ENCODE measurements at regions not wholly inside any gene's neighbourhood (a gene's known extent, or its start where the extent isn't known, plus 50 kb on each side); places are given as distances from the start of the nearest gene placed in this dataset.

DNA sequence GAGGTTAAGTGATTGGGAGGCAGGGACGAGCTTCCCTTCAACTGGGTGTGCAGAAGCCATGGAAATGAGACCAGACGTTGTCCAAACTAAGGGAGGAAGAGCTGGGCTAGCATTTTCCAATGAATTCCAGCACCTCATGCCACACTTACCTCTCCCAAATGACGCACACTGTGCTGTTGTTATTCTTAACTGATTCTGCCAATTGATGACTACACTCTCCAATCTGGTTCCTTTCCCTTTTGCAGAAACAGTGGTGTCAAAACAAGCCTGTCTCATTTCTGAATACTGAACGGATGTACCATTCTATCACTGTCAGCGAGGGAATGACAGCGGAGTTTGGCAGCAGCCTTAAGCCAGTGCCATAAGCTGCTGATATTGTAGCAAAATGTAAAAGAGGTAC, 380.5 kb upstream of the HNRNPA3 start:
- in situ Hi-C loops (cut with HindIII; ENCODE audit: extremely low pct_ligation_motif_present, low pct_unique_long_range_greater_than_20kb), result no loop called here
- no peaks in the 10 kb centered on the region for H3K36me3 ChIP-seq (replicated peaks in 1 of 2; ENCODE audit: control insufficient read depth in 1 of 2, insufficient read depth in 2 of 2, low read length in 2 of 2)
- H3K79me2 ChIP-seq (ENCODE audit: insufficient read depth, low read length), result no peaks in the 10 kb centered on the region
- BruUV-seq (replicated peaks), result no TSS peak
- no peak overlapping the region for H3K4me3 ChIP-seq (replicated peaks in 1 of 3; ENCODE audit: insufficient read depth in 1 of 3, low read depth in 2 of 3, low read length in 3 of 3)
- H2AFZ ChIP-seq (ENCODE audit: low read length), result no peak overlapping the region
- no peak for DNase-seq (ENCODE audit: low spot score)
- TF ChIP-seq, protein P1, sequence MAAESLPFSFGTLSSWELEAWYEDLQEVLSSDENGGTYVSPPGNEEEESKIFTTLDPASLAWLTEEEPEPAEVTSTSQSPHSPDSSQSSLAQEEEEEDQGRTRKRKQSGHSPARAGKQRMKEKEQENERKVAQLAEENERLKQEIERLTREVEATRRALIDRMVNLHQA (CRISPR knock-in tag; IDR thresholded peaks at IDR 0.05), result no peak
- TF ChIP-seq AGO2 (optimal IDR thresholded peaks at IDR 0.05; ENCODE audit: low read depth, low read length), result no peak
- FAIRE-seq, result no peak
- 11% methylated on average over 6 of the region's 6 CpGs for WGBS (ENCODE audit: low lambda C conversion rate)
- H3K9ac ChIP-seq (ENCODE audit: insufficient read depth, low read depth, low read length), result no peak overlapping the region
- CTCF ChIA-PET (ENCODE audit: low intra/inter-chr PET ratio, low total read pairs), result no interaction called here
- peaks cover 0 to 11% of the 10 kb centered on the region in 2 experiments; a peak in 2 of 5 replicates for H3K27me3 ChIP-seq (ENCODE audit: control insufficient read depth in 1 of 2, insufficient read depth in 2 of 2, low read length in 2 of 2)
- H3K4me2 ChIP-seq (ENCODE audit: low read depth, low read length), result no peak overlapping the region
- POLR2A ChIA-PET, result no interaction called here
- H4K20me1 ChIP-seq (ENCODE audit: insufficient read depth, low read length), result no peaks in the 10 kb centered on the region
- H3K4me1 ChIP-seq (ENCODE audit: insufficient read depth, low read length), result no peaks in the 10 kb centered on the region
- intact Hi-C loops (cut with micrococcal nuclease; ENCODE audit: unreplicated experiment), result no loop called here
- no peak for ATAC-seq
- no peaks in the 10 kb centered on the region for H3K9me3 ChIP-seq (ENCODE audit: low read length)
- H3K27ac ChIP-seq (ENCODE audit: extremely low read length, insufficient read depth, low read length), result no peak overlapping the region

DNA sequence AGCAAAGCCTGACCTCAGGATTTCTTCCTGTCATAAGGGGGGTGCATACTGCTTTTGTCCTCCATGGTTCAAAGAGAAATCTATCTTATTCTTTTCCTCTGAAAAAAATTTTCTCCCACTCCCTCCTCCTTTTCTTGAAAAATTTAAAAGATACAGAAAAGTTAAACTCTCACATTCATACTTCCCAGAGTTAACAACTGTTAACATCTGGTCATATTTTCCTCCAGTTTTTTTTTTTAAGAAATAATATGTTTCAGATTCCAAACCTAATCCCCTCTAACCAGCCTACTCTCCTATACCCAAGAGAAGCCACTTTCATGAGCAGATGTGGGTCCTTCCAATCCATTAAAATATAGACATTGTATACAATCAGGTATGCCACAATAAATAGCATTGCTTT, 378.9 kb upstream of the HNRNPA3 start:
- Histone ChIP-seq H3K27ac (ENCODE audit: extremely low read length, insufficient read depth, low read length) (no peak overlapping the region), H3K4me1 (ENCODE audit: insufficient read depth, low read length) (no peaks in the 10 kb centered on the region), H2AFZ (ENCODE audit: low read length) (no peak overlapping the region), H3K9me3 (ENCODE audit: low read length) (no peaks in the 10 kb centered on the region), H3K9ac (ENCODE audit: insufficient read depth, low read depth, low read length) (no peak overlapping the region), H3K27me3 (ENCODE audit: control insufficient read depth in 1 of 2, insufficient read depth in 2 of 2, low read length in 2 of 2) (peaks cover 0 to 8% of the 10 kb centered on the region in 2 experiments; a peak in 1 of 5 replicates), H3K79me2 (ENCODE audit: insufficient read depth, low read length) (no peaks in the 10 kb centered on the region), H3K36me3 (replicated peaks in 1 of 2; ENCODE audit: control insufficient read depth in 1 of 2, insufficient read depth in 2 of 2, low read length in 2 of 2) (no peaks in the 10 kb centered on the region), H3K4me2 (ENCODE audit: low read depth, low read length) (no peak overlapping the region), H4K20me1 (ENCODE audit: insufficient read depth, low read length) (no peaks in the 10 kb centered on the region), H3K4me3 (replicated peaks in 1 of 3; ENCODE audit: insufficient read depth in 1 of 3, low read depth in 2 of 3, low read length in 3 of 3) (no peak overlapping the region)
- intact Hi-C loops (cut with micrococcal nuclease; ENCODE audit: unreplicated experiment) (no loop called here), in situ Hi-C loops (cut with HindIII; ENCODE audit: extremely low pct_ligation_motif_present, low pct_unique_long_range_greater_than_20kb) (no loop called here)
- no TSS peak for BruUV-seq (replicated peaks)
- FAIRE-seq (no peak), DNase-seq (ENCODE audit: low spot score) (no peak), ATAC-seq (no peak)
- ChIA-PET POLR2A (no interaction called here), CTCF (ENCODE audit: low intra/inter-chr PET ratio, low total read pairs) (no interaction called here)
- TF ChIP-seq ZNF83 (CRISPR knock-in tag; IDR thresholded peaks at IDR 0.05; ENCODE audit: borderline replicate concordance) (no peak), YY1 (IDR thresholded peaks at IDR 0.05; ENCODE audit: insufficient read depth, insufficient replicate concordance, low read depth, low read length) (no peak), CHCHD3 (CRISPR knock-in tag; IDR thresholded peaks at IDR 0.05) (no peak), EZH2 (conservative IDR thresholded peaks at IDR 0.05; ENCODE audit: low read depth, low read length) (no peak), KAT8 (CRISPR knock-in tag; IDR thresholded peaks at IDR 0.05) (no peak), ZFY (CRISPR knock-in tag; IDR thresholded peaks at IDR 0.05) (no peak), MBD4 (IDR thresholded peaks at IDR 0.05; ENCODE audit: borderline replicate concordance, low read length) (no peak)
- TF ChIP-seq, protein P2, sequence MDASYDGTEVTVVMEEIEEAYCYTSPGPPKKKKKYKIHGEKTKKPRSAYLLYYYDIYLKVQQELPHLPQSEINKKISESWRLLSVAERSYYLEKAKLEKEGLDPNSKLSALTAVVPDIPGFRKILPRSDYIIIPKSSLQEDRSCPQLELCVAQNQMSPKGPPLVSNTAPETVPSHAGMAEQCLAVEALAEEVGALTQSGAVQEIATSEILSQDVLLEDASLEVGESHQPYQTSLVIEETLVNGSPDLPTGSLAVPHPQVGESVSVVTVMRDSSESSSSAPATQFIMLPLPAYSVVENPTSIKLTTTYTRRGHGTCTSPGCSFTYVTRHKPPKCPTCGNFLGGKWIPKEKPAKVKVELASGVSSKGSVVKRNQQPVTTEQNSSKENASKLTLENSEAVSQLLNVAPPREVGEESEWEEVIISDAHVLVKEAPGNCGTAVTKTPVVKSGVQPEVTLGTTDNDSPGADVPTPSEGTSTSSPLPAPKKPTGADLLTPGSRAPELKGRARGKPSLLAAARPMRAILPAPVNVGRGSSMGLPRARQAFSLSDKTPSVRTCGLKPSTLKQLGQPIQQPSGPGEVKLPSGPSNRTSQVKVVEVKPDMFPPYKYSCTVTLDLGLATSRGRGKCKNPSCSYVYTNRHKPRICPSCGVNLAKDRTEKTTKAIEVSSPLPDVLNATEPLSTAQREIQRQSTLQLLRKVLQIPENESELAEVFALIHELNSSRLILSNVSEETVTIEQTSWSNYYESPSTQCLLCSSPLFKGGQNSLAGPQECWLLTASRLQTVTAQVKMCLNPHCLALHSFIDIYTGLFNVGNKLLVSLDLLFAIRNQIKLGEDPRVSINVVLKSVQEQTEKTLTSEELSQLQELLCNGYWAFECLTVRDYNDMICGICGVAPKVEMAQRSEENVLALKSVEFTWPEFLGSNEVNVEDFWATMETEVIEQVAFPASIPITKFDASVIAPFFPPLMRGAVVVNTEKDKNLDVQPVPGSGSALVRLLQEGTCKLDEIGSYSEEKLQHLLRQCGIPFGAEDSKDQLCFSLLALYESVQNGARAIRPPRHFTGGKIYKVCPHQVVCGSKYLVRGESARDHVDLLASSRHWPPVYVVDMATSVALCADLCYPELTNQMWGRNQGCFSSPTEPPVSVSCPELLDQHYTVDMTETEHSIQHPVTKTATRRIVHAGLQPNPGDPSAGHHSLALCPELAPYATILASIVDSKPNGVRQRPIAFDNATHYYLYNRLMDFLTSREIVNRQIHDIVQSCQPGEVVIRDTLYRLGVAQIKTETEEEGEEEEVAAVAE (CRISPR knock-in tag; IDR thresholded peaks at IDR 0.05; ENCODE audit: borderline replicate concordance), result no peak
- TF ChIP-seq, protein P3, sequence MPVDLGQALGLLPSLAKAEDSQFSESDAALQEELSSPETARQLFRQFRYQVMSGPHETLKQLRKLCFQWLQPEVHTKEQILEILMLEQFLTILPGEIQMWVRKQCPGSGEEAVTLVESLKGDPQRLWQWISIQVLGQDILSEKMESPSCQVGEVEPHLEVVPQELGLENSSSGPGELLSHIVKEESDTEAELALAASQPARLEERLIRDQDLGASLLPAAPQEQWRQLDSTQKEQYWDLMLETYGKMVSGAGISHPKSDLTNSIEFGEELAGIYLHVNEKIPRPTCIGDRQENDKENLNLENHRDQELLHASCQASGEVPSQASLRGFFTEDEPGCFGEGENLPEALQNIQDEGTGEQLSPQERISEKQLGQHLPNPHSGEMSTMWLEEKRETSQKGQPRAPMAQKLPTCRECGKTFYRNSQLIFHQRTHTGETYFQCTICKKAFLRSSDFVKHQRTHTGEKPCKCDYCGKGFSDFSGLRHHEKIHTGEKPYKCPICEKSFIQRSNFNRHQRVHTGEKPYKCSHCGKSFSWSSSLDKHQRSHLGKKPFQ (CRISPR knock-in tag; IDR thresholded peaks at IDR 0.05; ENCODE audit: insufficient replicate concordance), result no peak

All from HepG2 (cell line).